ENCODE measurements at regions not wholly inside any gene's neighbourhood (a gene's known extent, or its start where the extent isn't known, plus 50 kb on each side); places are given as distances from the start of the nearest gene placed in this dataset.

DNA sequence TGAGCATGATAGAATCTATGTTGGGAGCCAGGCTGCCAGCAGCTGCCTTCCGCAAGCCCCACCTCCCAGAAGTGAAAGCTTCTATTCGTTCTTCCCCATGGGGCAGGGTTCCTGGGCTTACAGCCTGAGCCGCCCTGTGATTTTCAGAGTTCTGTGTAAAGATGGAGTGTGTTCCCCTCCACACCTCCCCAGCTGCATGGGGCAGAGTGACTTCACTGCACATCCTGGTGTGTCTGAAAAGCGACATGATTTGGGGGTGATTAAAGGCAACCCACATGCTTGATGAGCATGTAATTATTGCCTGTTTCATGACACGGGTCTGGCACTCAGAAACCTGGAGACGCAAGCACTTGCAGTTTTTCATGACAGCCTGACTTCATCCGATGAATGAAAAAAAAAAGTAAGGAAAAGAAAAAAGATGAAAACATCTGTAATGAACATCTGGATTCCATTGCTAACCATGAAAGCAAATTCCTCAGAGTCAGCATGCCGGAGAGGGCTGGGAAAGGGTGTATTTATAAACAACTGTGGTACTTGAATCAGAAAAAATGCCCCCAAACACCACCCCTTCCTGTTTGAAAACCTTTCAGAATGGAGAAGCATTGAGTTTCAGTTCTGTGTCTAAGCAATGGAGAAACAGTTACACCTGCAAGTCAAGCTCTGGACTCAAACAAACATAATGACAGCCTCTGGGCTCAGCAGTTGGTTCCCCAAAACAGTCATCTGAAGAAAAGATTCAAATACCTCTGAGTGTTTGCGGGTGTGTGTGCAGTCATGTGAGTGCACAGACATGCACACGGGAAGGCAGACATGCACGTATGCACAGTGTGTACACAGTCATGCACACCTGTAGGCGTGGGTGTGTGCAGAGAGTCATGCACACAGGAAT lies 266.0 kb downstream of the ENGASE start:
- Histone ChIP-seq H3K9me3 (ENCODE audit: control insufficient read depth, low read length) (no peaks in the 10 kb centered on the region), H3K36me3 (ENCODE audit: control insufficient read depth, insufficient read depth, low read length) (no peaks in the 10 kb centered on the region), H3K27ac (ENCODE audit: insufficient read depth, low read length, poor library complexity, severe bottlenecking) (no peak overlapping the region), H3K4me3 (ENCODE audit: insufficient read depth, low read depth, low read length, poor library complexity, severe bottlenecking) (no peak overlapping the region), H3K27me3 (replicated peaks; ENCODE audit: control insufficient read depth, insufficient read depth, low read length, poor library complexity, severe bottlenecking) (no peaks in the 10 kb centered on the region), H3K4me1 (ENCODE audit: control insufficient read depth, insufficient read depth, low read length, poor library complexity, severe bottlenecking) (no peaks in the 10 kb centered on the region)
- DNase-seq, result no peak

DNA sequence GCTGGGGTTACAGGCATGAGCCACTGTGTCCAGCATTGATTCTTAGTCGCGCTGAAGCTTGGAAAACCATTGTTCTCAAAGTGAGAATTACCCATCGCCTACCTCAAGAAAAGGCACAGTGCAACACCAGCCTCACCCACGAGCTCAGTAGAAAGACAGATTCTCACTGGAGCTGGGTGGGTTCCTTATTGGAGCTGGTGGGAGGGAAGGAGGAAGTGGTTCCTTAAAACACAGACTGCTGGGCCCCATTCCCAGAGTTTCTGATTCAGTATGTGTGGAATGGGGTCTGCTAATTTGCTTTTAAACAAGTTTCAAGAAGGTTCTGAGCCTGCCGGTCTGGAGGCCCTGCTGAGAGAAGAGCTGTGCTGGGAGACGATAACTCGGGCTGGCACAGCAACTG lies 264.7 kb downstream of the ENGASE start:
- Histone ChIP-seq H3K4me3 (ENCODE audit: insufficient read depth, low read depth, low read length, poor library complexity, severe bottlenecking) (no peak overlapping the region), H3K27ac (ENCODE audit: insufficient read depth, low read length, poor library complexity, severe bottlenecking) (no peak overlapping the region), H3K9me3 (ENCODE audit: control insufficient read depth, low read length) (no peaks in the 10 kb centered on the region), H3K27me3 (replicated peaks; ENCODE audit: control insufficient read depth, insufficient read depth, low read length, poor library complexity, severe bottlenecking) (no peaks in the 10 kb centered on the region), H3K4me1 (ENCODE audit: control insufficient read depth, insufficient read depth, low read length, poor library complexity, severe bottlenecking) (no peaks in the 10 kb centered on the region), H3K36me3 (ENCODE audit: control insufficient read depth, insufficient read depth, low read length) (no peaks in the 10 kb centered on the region)
- DNase-seq, result no peak

- Histone ChIP-seq H3K27me3 (replicated peaks; ENCODE audit: control insufficient read depth, insufficient read depth, low read length, poor library complexity, severe bottlenecking) (no peaks in the 10 kb centered on the region), H3K9me3 (ENCODE audit: control insufficient read depth, low read length) (no peaks in the 10 kb centered on the region), H3K4me1 (ENCODE audit: control insufficient read depth, insufficient read depth, low read length, poor library complexity, severe bottlenecking) (no peaks in the 10 kb centered on the region), H3K27ac (ENCODE audit: insufficient read depth, low read length, poor library complexity, severe bottlenecking) (no peak overlapping the region), H3K4me3 (ENCODE audit: insufficient read depth, low read depth, low read length, poor library complexity, severe bottlenecking) (no peak overlapping the region), H3K36me3 (ENCODE audit: control insufficient read depth, insufficient read depth, low read length) (no peaks in the 10 kb centered on the region)
- DNase-seq, result no peak
These were observed 264.0 kb downstream of the ENGASE start for GRCh38 chr17:79338604-79339003.

GRCh38 chr17:79338152-79338551 lies 263.5 kb downstream of the ENGASE start:
- Histone ChIP-seq H3K4me3 (ENCODE audit: insufficient read depth, low read depth, low read length, poor library complexity, severe bottlenecking) (no peak overlapping the region), H3K27me3 (replicated peaks; ENCODE audit: control insufficient read depth, insufficient read depth, low read length, poor library complexity, severe bottlenecking) (no peaks in the 10 kb centered on the region), H3K9me3 (ENCODE audit: control insufficient read depth, low read length) (no peaks in the 10 kb centered on the region), H3K36me3 (ENCODE audit: control insufficient read depth, insufficient read depth, low read length) (no peaks in the 10 kb centered on the region), H3K4me1 (ENCODE audit: control insufficient read depth, insufficient read depth, low read length, poor library complexity, severe bottlenecking) (no peaks in the 10 kb centered on the region), H3K27ac (ENCODE audit: insufficient read depth, low read length, poor library complexity, severe bottlenecking) (no peak overlapping the region)
- no peak for DNase-seq

DNA sequence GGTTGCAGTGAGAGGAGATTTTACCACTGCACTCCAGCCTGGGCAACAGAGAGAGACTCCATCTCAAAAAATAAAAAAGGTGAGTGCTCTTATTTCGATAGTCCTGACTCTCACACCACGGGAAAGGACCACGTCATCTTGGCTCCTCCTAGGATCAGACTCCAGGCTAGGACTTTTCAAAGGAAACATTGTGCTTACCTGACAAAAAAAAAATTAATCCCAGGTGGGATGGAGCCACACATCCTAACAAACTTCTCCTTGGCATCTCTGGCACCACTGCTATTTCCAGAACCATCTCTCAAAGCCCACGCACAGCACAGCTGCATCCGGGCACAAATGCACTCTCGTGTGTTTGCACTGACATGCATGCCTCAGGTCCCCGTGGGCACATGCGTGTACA lies 262.4 kb downstream of the ENGASE start:
- DNase-seq, result no peak
- Histone ChIP-seq H3K36me3 (ENCODE audit: control insufficient read depth, insufficient read depth, low read length) (no peaks in the 10 kb centered on the region), H3K4me3 (ENCODE audit: insufficient read depth, low read depth, low read length, poor library complexity, severe bottlenecking) (no peak overlapping the region), H3K27ac (ENCODE audit: insufficient read depth, low read length, poor library complexity, severe bottlenecking) (no peak overlapping the region), H3K4me1 (ENCODE audit: control insufficient read depth, insufficient read depth, low read length, poor library complexity, severe bottlenecking) (no peaks in the 10 kb centered on the region), H3K27me3 (replicated peaks; ENCODE audit: control insufficient read depth, insufficient read depth, low read length, poor library complexity, severe bottlenecking) (no peaks in the 10 kb centered on the region), H3K9me3 (ENCODE audit: control insufficient read depth, low read length) (no peaks in the 10 kb centered on the region)

DNA sequence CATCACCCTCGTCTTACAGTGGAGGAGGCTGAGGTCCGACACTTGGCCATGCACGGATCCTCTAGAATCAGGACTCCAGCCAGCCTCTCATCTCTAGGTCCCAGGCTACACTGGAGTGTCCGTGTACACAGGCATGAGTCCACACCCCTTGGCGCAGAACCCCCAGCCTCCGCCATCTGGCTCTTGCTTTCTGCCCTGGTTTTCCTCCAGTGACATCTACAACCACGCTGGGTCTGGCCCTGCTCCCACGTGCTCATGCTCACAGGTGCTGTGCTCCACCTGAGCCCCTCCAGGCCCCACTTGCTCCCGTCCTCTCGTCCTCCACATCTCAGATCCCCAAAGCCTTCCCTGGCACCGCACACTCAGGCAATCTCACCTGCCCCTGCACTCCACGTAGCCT lies 260.8 kb downstream of the ENGASE start:
- no peak overlapping the region for H3K4me3 ChIP-seq (ENCODE audit: insufficient read depth, low read depth, low read length, poor library complexity, severe bottlenecking)
- H3K27me3 ChIP-seq (replicated peaks; ENCODE audit: control insufficient read depth, insufficient read depth, low read length, poor library complexity, severe bottlenecking), result peaks cover 3% of the 10 kb centered on the region
- no peak for DNase-seq
- H3K9me3 ChIP-seq (ENCODE audit: control insufficient read depth, low read length), result no peaks in the 10 kb centered on the region
- no peaks in the 10 kb centered on the region for H3K36me3 ChIP-seq (ENCODE audit: control insufficient read depth, insufficient read depth, low read length)
- no peaks in the 10 kb centered on the region for H3K4me1 ChIP-seq (ENCODE audit: control insufficient read depth, insufficient read depth, low read length, poor library complexity, severe bottlenecking)
- H3K27ac ChIP-seq (ENCODE audit: insufficient read depth, low read length, poor library complexity, severe bottlenecking), result no peak overlapping the region

- Histone ChIP-seq H3K27ac (ENCODE audit: insufficient read depth, low read length, poor library complexity, severe bottlenecking) (no peak overlapping the region), H3K36me3 (ENCODE audit: control insufficient read depth, insufficient read depth, low read length) (no peaks in the 10 kb centered on the region), H3K4me1 (ENCODE audit: control insufficient read depth, insufficient read depth, low read length, poor library complexity, severe bottlenecking) (no peaks in the 10 kb centered on the region), H3K9me3 (ENCODE audit: control insufficient read depth, low read length) (no peaks in the 10 kb centered on the region), H3K4me3 (ENCODE audit: insufficient read depth, low read depth, low read length, poor library complexity, severe bottlenecking) (no peak overlapping the region), H3K27me3 (replicated peaks; ENCODE audit: control insufficient read depth, insufficient read depth, low read length, poor library complexity, severe bottlenecking) (peaks cover 6% of the 10 kb centered on the region)
- no peak for DNase-seq
These were observed 257.5 kb downstream of the ENGASE start for GRCh38 chr17:79332011-79332554.

- no peaks in the 10 kb centered on the region for H3K36me3 ChIP-seq (ENCODE audit: control insufficient read depth, insufficient read depth, low read length)
- DNase-seq, result no peak
These were observed 256.9 kb downstream of the ENGASE start for GRCh38 chr17:79331492-79331891.

DNA sequence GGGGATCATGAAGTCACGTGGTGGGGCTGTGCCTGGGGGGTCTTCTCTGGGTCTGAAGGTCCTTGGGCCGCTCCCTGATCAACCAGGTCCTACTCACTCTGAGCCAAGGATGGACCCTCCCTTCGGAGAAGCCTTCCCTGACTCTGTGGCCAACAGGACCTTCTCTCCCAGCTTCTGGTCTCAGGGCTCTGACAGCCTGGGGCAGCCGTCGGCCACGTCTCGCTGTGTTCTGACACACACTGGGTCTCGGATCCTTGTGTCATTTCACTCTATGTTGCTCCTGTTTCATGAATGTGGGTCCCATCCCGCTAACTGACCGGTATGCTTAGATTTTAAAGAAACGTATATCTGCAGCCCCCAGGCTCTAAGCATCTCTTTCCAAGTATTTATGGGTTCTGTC lies 256.1 kb downstream of the ENGASE start:
- Histone ChIP-seq H3K36me3 (ENCODE audit: control insufficient read depth, insufficient read depth, low read length) (no peaks in the 10 kb centered on the region), H3K4me1 (ENCODE audit: control insufficient read depth, insufficient read depth, low read length, poor library complexity, severe bottlenecking) (no peaks in the 10 kb centered on the region), H3K9me3 (ENCODE audit: control insufficient read depth, low read length) (no peaks in the 10 kb centered on the region), H3K4me3 (ENCODE audit: insufficient read depth, low read depth, low read length, poor library complexity, severe bottlenecking) (no peak overlapping the region), H3K27me3 (replicated peaks; ENCODE audit: control insufficient read depth, insufficient read depth, low read length, poor library complexity, severe bottlenecking) (peaks cover 6% of the 10 kb centered on the region), H3K27ac (ENCODE audit: insufficient read depth, low read length, poor library complexity, severe bottlenecking) (no peak overlapping the region)
- DNase-seq, result no peak

More at GRCh38 chr17:79331492-79331891, 256.9 kb downstream of the ENGASE start:
- H3K4me1 ChIP-seq (ENCODE audit: control insufficient read depth, insufficient read depth, low read length, poor library complexity, severe bottlenecking), result no peaks in the 10 kb centered on the region
- H3K27ac ChIP-seq (ENCODE audit: insufficient read depth, low read length, poor library complexity, severe bottlenecking), result no peak overlapping the region
- H3K4me3 ChIP-seq (ENCODE audit: insufficient read depth, low read depth, low read length, poor library complexity, severe bottlenecking), result no peak overlapping the region
- H3K9me3 ChIP-seq (ENCODE audit: control insufficient read depth, low read length), result no peaks in the 10 kb centered on the region
- H3K27me3 ChIP-seq (replicated peaks; ENCODE audit: control insufficient read depth, insufficient read depth, low read length, poor library complexity, severe bottlenecking), result peaks cover 6% of the 10 kb centered on the region

- Histone ChIP-seq H3K27ac (ENCODE audit: insufficient read depth, low read length, poor library complexity, severe bottlenecking) (no peak overlapping the region), H3K9me3 (ENCODE audit: control insufficient read depth, low read length) (no peaks in the 10 kb centered on the region), H3K36me3 (ENCODE audit: control insufficient read depth, insufficient read depth, low read length) (no peaks in the 10 kb centered on the region), H3K4me1 (ENCODE audit: control insufficient read depth, insufficient read depth, low read length, poor library complexity, severe bottlenecking) (no peaks in the 10 kb centered on the region), H3K27me3 (replicated peaks; ENCODE audit: control insufficient read depth, insufficient read depth, low read length, poor library complexity, severe bottlenecking) (peaks cover 6% of the 10 kb centered on the region), H3K4me3 (ENCODE audit: insufficient read depth, low read depth, low read length, poor library complexity, severe bottlenecking) (no peak overlapping the region)
- no peak for DNase-seq
These were observed 255.6 kb downstream of the ENGASE start for GRCh38 chr17:79330229-79330628.
